ENCODE measurements at regions not wholly inside any gene's neighbourhood (a gene's known extent, or its start where the extent isn't known, plus 50 kb on each side); places are given as distances from the start of the nearest gene placed in this dataset.

DNA sequence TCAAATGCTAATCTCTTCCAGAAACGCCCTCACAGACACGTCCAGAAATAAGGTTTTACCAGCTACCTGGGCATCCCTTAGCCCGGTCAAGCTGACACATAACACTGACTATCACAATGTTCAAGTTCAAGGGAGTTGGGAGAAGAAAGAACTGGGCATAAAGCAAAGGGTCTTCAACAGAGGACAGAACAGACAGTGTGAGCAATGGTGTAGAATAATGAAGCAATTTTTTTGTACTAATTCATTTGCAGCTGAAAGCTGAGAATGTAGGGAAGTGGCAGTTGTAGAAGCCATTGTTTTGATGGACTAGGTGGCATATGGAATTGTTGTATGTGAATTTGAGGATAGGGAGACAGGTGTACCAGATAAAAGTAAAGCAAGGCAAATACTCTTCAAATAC is 58.1 kb upstream of the WDFY2 start:
- TF ChIP-seq, protein P1, sequence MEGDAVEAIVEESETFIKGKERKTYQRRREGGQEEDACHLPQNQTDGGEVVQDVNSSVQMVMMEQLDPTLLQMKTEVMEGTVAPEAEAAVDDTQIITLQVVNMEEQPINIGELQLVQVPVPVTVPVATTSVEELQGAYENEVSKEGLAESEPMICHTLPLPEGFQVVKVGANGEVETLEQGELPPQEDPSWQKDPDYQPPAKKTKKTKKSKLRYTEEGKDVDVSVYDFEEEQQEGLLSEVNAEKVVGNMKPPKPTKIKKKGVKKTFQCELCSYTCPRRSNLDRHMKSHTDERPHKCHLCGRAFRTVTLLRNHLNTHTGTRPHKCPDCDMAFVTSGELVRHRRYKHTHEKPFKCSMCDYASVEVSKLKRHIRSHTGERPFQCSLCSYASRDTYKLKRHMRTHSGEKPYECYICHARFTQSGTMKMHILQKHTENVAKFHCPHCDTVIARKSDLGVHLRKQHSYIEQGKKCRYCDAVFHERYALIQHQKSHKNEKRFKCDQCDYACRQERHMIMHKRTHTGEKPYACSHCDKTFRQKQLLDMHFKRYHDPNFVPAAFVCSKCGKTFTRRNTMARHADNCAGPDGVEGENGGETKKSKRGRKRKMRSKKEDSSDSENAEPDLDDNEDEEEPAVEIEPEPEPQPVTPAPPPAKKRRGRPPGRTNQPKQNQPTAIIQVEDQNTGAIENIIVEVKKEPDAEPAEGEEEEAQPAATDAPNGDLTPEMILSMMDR (IDR thresholded peaks at IDR 0.05), result no peak
- ATAC-seq (ENCODE audit: low FRiP score) (no peak), DNase-seq (ENCODE audit: low spot score) (no peak)

DNA sequence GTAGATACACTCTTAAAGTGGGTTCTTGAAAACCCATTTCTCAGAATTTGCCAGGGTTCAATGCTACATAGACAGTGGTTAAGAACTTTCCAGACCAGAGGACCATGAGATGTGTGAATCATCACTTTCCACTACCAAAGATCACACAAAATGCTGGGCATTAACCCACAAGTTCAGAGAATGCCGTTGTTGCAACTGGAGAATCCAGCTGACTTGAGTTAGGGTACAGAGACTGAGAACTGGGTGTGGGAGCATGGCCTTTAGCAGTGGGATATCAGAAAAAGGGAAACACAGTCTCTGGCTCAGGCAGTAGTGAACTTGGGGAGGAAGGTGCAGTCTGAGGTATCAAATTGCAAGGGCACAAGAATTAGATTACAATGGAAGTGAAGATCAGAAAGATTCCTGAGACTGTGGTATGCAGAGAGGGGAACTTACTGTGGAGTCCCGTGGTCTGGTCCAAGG is 51.5 kb upstream of the WDFY2 start:
- DNase-seq (ENCODE audit: low spot score), result no peak
- ATAC-seq (ENCODE audit: low FRiP score), result no peak
- TF ChIP-seq, protein P1 (IDR thresholded peaks at IDR 0.05), result no peak

DNA sequence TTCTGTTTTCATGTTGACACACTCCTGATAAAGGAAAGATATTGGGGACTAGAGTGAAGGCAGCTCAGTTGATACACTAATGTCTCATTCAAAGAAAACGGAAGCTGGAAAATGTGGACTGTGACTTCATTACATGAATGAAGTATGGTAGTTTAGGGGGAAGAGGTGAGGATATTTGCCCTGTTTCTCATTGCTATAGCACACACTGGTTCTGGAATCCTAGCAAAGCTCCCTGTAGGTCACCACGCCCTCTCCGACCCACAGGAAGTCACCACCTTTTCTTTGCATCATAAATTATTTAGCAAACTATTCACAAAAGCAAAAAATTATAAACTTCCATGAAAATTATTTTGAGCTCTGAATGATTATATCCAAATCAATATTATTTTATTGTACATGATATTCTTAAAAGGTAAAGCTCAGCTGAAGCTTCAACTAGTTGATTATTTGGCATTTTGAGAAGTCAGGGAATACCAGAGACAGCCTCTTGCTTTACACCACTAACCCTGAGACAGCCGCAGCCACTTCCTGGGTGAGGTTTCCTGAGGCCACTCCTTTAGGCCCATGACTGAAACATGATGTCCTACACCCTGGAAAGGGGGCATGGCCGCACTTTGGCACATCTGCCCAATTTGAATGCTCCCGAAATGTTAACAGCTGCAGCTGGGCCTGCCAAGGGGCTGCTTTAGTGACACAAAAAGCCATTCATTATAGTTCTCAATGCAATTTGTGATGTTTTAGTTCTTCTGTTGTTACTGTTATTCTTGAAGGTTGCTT is 50.0 kb upstream of the WDFY2 start:
- no peak for ATAC-seq (ENCODE audit: low FRiP score)
- no peak for DNase-seq (ENCODE audit: low spot score)
- TF ChIP-seq, protein P1 (IDR thresholded peaks at IDR 0.05), result no peak

All from omental fat pad (tissue), 3 donors.